Liver (tissue), 3 donors: ENCODE measurements at regions not wholly inside any gene's neighbourhood (a gene's known extent, or its start where the extent isn't known, plus 50 kb on each side); places are given as distances from the start of the nearest gene placed in this dataset.

Experiments used
- CTCF ChIP-seq: fragments of 150-350 bp; IDR thresholded peaks from 2 replicates; pipeline ENCODE4 v1.5.1; 2017; ENCODE audit warnings: improper control_type of control experiment, low read depth, low read length; ENCODE audit not compliant: missing input control
- EGR1 ChIP-seq, 2 donors: IDR thresholded peaks; 2 replicates each; pipeline ENCODE4 v1.6.1; 2016 to 2018; ENCODE audit warnings: antibody characterized with exemption in 2 of 2, low read depth in 2 of 2
- FOXA2 ChIP-seq: IDR thresholded peaks from 2 replicates; pipeline ENCODE4 v1.6.1; 2016; ENCODE audit warnings: antibody characterized with exemption
- GABPA ChIP-seq, 2 donors: IDR thresholded peaks in 1 of 2; conservative IDR thresholded peaks in 1 of 2; 2 replicates each; pipeline ENCODE4 v1.6.1; 2016; ENCODE audit warnings: antibody characterized with exemption in 2 of 2, mild to moderate bottlenecking in 1 of 2, moderate library complexity in 1 of 2
- JUND ChIP-seq, 2 donors: IDR thresholded peaks; 2 replicates each; pipeline ENCODE4 v1.6.1; 2016; ENCODE audit warnings: antibody characterized with exemption in 2 of 2
- RAD21 ChIP-seq, 2 donors: IDR thresholded peaks; 2 replicates each; pipeline ENCODE4 v1.6.1; 2016; ENCODE audit warnings: antibody characterized with exemption in 2 of 2, mild to moderate bottlenecking in 2 of 2
- SP1 ChIP-seq: IDR thresholded peaks from 2 replicates; pipeline ENCODE4 v1.6.1; 2018; ENCODE audit warnings: antibody characterized with exemption, mild to moderate bottlenecking
- TAF1 ChIP-seq: conservative IDR thresholded peaks from 2 replicates; pipeline ENCODE4 v1.6.1; 2016; ENCODE audit warnings: antibody characterized with exemption, mild to moderate bottlenecking
- donor health status: healthy.
- donor health status: healthy.

GRCh38 chr13:73997964-73998363, 136.2 kb downstream of the KLF12 start:
- TF ChIP-seq FOXA2 (no peak), CTCF (no peak), TAF1 (no peak), JUND (IDR thresholded peaks at IDR 0.05) (no peak), EGR1 (IDR thresholded peaks at IDR 0.05; ENCODE audit: low read depth in 2 of 2) (no peak), RAD21 (IDR thresholded peaks at IDR 0.05) (no peak), SP1 (no peak), GABPA (IDR thresholded peaks at IDR 0.05 in 1 of 2, conservative IDR thresholded peaks at IDR 0.05 in 1 of 2) (no peak)
